GM23248 (cell line): ENCODE measurements at regions not wholly inside any gene's neighbourhood (a gene's known extent, or its start where the extent isn't known, plus 50 kb on each side); places are given as distances from the start of the nearest gene placed in this dataset.

Source experiments
- DNase-seq: peaks from one replicate; pipeline ENCODE4 v3.0.0-alpha.2; 2015
- H2AFZ ChIP-seq: fragments of 200-600 bp; sonication (generic); 2 replicates; pipeline ENCODE4 v1.6.1; 2016; ENCODE audit warnings: antibody characterized with exemption
- H3F3A ChIP-seq: fragments of 200-600 bp; sonication (generic); 2 replicates; pipeline ENCODE4 v1.6.1; 2016; ENCODE audit warnings: mild to moderate bottlenecking, antibody characterized with exemption, mixed run types; ENCODE audit not compliant: insufficient read depth
- H3K27ac ChIP-seq: fragments of 200-600 bp; sonication (generic); 2 replicates; pipeline ENCODE4 v1.5.1; 2016; ENCODE audit warnings: mild to moderate bottlenecking
- H3K27me3 ChIP-seq: fragments of 200-600 bp; sonication (generic); replicated peaks from 2 replicates; pipeline ENCODE4 v1.6.1; 2016; ENCODE audit warnings: mild to moderate bottlenecking; ENCODE audit not compliant: insufficient read depth
- H3K36me3 ChIP-seq: fragments of 200-600 bp; sonication (generic); 2 replicates; pipeline ENCODE4 v1.6.1; 2016; ENCODE audit warnings: low read depth, mild to moderate bottlenecking
- H3K4me1 ChIP-seq: fragments of 200-600 bp; sonication (generic); 2 replicates; pipeline ENCODE4 v1.6.1; 2016; ENCODE audit warnings: mild to moderate bottlenecking; ENCODE audit not compliant: insufficient read depth
- H3K4me2 ChIP-seq: fragments of 200-600 bp; sonication (generic); one replicate; pipeline ENCODE4 v1.6.1; 2016; ENCODE audit warnings: mild to moderate bottlenecking; ENCODE audit not compliant: unreplicated experiment
- H3K4me3 ChIP-seq: fragments of 200-600 bp; sonication (generic); 2 replicates; pipeline ENCODE4 v1.5.1; 2016; ENCODE audit warnings: mild to moderate bottlenecking
- H3K79me2 ChIP-seq: fragments of 200-600 bp; sonication (generic); 2 replicates; pipeline ENCODE4 v1.6.1; 2016; ENCODE audit warnings: mild to moderate bottlenecking; ENCODE audit not compliant: insufficient read depth
- H3K9ac ChIP-seq: fragments of 200-600 bp; sonication (generic); 2 replicates; pipeline ENCODE4 v1.6.1; 2016; ENCODE audit warnings: mild to moderate bottlenecking
- H3K9me2 ChIP-seq: fragments of 200-600 bp; sonication (generic); 2 replicates; pipeline ENCODE4 v1.6.1; 2016; ENCODE audit warnings: mixed run types, mild to moderate bottlenecking, moderate library complexity; ENCODE audit not compliant: insufficient read depth
- H3K9me3 ChIP-seq: fragments of 200-600 bp; sonication (generic); one replicate; pipeline ENCODE4 v1.6.1; 2017; ENCODE audit warnings: low read depth
- H4K20me1 ChIP-seq: fragments of 200-600 bp; sonication (generic); 2 replicates; pipeline ENCODE4 v1.6.0; 2016; ENCODE audit not compliant: insufficient read depth
- EZH2 ChIP-seq: fragments of 200-600 bp; sonication (generic); IDR thresholded peaks from 2 replicates; pipeline ENCODE4 v1.6.1; 2018; ENCODE audit warnings: antibody characterized with exemption, mild to moderate bottlenecking; ENCODE audit not compliant: insufficient read depth, poor library complexity, severe bottlenecking
- EZH2phosphoT487 ChIP-seq: fragments of 200-600 bp; sonication (generic); IDR thresholded peaks from 2 replicates; pipeline ENCODE4 v1.6.1; 2018; ENCODE audit warnings: antibody characterized with exemption, moderate library complexity, mild to moderate bottlenecking, low read depth; ENCODE audit not compliant: insufficient read depth
- WGBS, 2 experiments: methylation state at CpG; one replicate each; pipeline ENCODE4 v1.1.6; 2015 to 2017; ENCODE audit warnings: low lambda C conversion rate in 2 of 2, low coverage in 1 of 2; ENCODE audit errors: missing lambda C conversion rate in 2 of 2; 5-methylcytosine and 5-hydroxymethylcytosine counted together
- in situ Hi-C: fragments of 300-500 bp; cut with MboI; formaldehyde crosslinking; loops from 2 replicates; pipeline ENCODE4 v1.15.0; 2020

DNA sequence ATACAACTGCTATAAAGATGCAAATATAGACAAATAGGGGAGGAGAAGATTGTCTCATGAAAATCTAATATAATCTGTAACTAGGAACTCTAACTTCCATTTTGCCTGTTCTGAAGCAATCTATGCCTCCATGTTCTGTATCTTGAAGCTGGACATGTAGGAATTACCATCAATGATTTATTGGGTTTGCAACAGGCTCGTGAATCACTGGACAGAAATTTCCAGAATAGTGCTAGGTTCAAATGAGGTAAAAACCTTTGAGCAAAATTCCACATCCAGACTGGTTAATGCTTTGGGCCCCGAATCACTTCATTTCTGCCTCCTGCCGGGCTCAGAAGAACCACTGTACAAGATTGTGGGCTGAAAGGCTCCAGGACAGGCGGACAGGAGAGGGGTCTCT, 110.7 kb upstream of the CTTNBP2NL start:
- H3K27ac ChIP-seq = no peak overlapping the region
- WGBS, 2 experiments = 30 to 43% methylated on average over 4 of the region's 4 CpGs
- H3K4me3 ChIP-seq = no peak overlapping the region
- no peak overlapping the region for H2AFZ ChIP-seq
- DNase-seq = no peak
- TF ChIP-seq EZH2 = no peak
- TF ChIP-seq EZH2phosphoT487 = no peak
- H3F3A ChIP-seq = no peaks in the 10 kb centered on the region
- H4K20me1 ChIP-seq = no peaks in the 10 kb centered on the region
- no peaks in the 10 kb centered on the region for H3K36me3 ChIP-seq
- H3K79me2 ChIP-seq = no peaks in the 10 kb centered on the region
- no peaks in the 10 kb centered on the region for H3K4me1 ChIP-seq
- no peak overlapping the region for H3K9ac ChIP-seq
- no peak overlapping the region for H3K4me2 ChIP-seq
- no peaks in the 10 kb centered on the region for H3K9me2 ChIP-seq
- no peaks in the 10 kb centered on the region for H3K27me3 ChIP-seq
- in situ Hi-C loops = no loop called here
- no peaks in the 10 kb centered on the region for H3K9me3 ChIP-seq

DNA sequence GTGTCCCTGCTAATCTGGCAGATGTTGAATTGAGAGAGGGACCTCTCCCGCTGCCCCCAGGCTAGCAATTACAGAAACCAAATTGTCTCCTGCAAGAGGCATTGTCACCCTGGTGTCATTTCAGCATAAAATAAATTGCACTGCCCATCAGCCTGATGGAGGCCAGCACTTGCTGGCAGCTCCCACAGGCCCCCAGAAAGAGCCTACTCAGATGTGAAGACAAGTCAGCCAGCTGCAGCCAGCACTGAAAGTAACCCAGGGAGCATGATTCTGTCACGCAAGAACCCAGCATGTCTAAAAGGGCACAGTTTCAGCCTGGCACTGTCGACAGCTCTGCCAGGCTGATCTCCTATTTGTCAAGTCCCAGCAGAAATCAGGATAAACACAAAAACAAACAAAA, 110.3 kb upstream of the CTTNBP2NL start:
- H3K27me3 ChIP-seq = no peaks in the 10 kb centered on the region
- H3K36me3 ChIP-seq = no peaks in the 10 kb centered on the region
- in situ Hi-C loops = no loop called here
- no peaks in the 10 kb centered on the region for H3K4me1 ChIP-seq
- no peaks in the 10 kb centered on the region for H3K79me2 ChIP-seq
- H2AFZ ChIP-seq = no peak overlapping the region
- H4K20me1 ChIP-seq = no peaks in the 10 kb centered on the region
- WGBS, 2 experiments = 29 to 35% methylated on average over 3 of the region's 3 CpGs
- no peak overlapping the region for H3K4me3 ChIP-seq
- no peaks in the 10 kb centered on the region for H3K9me2 ChIP-seq
- H3K9ac ChIP-seq = no peak overlapping the region
- H3F3A ChIP-seq = no peaks in the 10 kb centered on the region
- no peak overlapping the region for H3K27ac ChIP-seq
- TF ChIP-seq EZH2 (no peak), EZH2phosphoT487 (no peak)
- no peak overlapping the region for H3K4me2 ChIP-seq
- DNase-seq = no peak
- H3K9me3 ChIP-seq = no peaks in the 10 kb centered on the region

DNA sequence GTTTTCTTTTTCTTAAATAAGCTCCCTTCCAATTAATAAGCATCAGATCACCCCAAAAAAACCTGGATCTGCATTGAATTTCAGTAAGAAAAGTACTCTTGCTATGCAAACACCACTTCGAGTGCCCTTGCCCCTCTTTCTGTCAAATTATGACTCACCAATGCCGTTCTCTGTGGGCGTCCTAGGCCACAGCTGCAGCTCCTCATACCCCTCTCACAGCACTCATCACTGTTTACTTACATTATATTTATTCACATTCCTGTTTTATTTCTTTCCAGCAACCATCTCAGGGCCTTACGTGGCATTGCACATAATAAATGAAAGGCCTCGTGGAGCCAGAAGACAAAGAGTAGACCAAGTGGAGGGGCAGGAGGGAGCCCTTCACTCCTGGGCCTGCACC, 99.1 kb upstream of the CTTNBP2NL start:
- 69 to 74% methylated on average over 5 of the region's 5 CpGs for WGBS, 2 experiments
- H3K9ac ChIP-seq = no peak overlapping the region
- no peak for DNase-seq

DNA sequence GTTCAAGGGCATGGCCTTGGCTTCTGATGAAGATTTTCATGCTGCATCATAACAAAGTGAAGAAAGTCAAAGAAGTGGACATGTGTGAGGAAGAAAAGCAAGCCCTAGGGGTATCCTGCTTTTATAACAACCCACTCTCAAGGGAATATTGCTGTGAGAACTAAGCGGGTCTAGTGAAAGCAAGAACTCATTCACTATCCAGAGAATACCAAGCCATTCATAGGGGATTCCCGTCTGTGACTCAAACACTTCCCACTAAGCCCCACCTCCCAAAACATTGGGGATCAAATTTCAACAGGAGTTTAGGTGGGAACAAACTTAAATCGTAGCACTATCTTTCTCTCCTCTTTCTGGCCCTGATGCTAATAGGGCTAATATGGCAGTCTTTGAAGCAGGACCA, 98.5 kb upstream of the CTTNBP2NL start:
- Histone ChIP-seq H3K79me2 (no peaks in the 10 kb centered on the region), H3K4me1 (no peaks in the 10 kb centered on the region), H3K9me2 (no peaks in the 10 kb centered on the region), H3K4me3 (no peak overlapping the region), H3K9me3 (no peaks in the 10 kb centered on the region), H3K36me3 (no peaks in the 10 kb centered on the region), H3F3A (no peaks in the 10 kb centered on the region), H3K9ac (no peak overlapping the region), H2AFZ (no peak overlapping the region), H3K27ac (no peak overlapping the region), H3K27me3 (0 out of 2 replicates have a peak, but pooled peaks cover 7% of the 10 kb centered on the region), H3K4me2 (no peak overlapping the region), H4K20me1 (no peaks in the 10 kb centered on the region)
- DNase-seq = peak; percentile 8
- in situ Hi-C loops = no loop called here
- no peak for TF ChIP-seq EZH2
- TF ChIP-seq EZH2phosphoT487 = no peak
- WGBS, 2 experiments = 15% methylated on average over 3 of the region's 3 CpGs

More for the DNA sequence above, 99.1 kb upstream of the CTTNBP2NL start:
- H3K79me2 ChIP-seq = no peaks in the 10 kb centered on the region
- no peaks in the 10 kb centered on the region for H3K36me3 ChIP-seq
- no peak overlapping the region for H3K4me2 ChIP-seq
- H3K27ac ChIP-seq = no peak overlapping the region
- no peak overlapping the region for H3K4me3 ChIP-seq
- H3K9me2 ChIP-seq = no peaks in the 10 kb centered on the region
- in situ Hi-C loops = no loop called here
- no peak for TF ChIP-seq EZH2
- no peak for TF ChIP-seq EZH2phosphoT487
- H2AFZ ChIP-seq = no peak overlapping the region
- no peaks in the 10 kb centered on the region for H3K4me1 ChIP-seq
- no peaks in the 10 kb centered on the region for H3K9me3 ChIP-seq
- H3K27me3 ChIP-seq = 0 out of 2 replicates have a peak, but pooled peaks cover 7% of the 10 kb centered on the region
- no peaks in the 10 kb centered on the region for H3F3A ChIP-seq
- no peaks in the 10 kb centered on the region for H4K20me1 ChIP-seq

DNA sequence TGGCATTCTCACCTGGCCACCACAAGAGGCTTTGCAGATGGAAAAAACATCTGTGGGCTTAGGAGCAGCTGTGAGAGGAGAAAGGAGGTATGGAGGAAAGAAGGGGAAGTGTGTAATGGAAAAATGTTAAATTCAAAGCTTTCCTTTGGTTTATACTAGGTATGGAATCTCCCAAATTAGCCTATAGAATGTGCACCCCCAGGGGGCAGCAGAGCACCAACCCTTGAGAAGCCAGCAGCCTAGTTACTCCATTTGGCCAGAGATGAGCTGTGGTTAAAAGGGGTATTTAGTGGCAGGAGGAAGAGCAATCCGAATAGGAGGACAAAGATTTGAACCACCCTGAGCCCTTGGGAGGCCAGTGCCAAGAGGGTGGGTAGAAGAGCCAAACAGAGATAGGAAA, 97.5 kb upstream of the CTTNBP2NL start:
- in situ Hi-C loops = no loop called here
- Histone ChIP-seq H3K9me3 (no peaks in the 10 kb centered on the region), H2AFZ (no peak overlapping the region), H3K27ac (no peak overlapping the region), H3K4me2 (no peak overlapping the region), H3K36me3 (no peaks in the 10 kb centered on the region), H3K4me1 (no peaks in the 10 kb centered on the region), H4K20me1 (no peaks in the 10 kb centered on the region), H3K79me2 (no peaks in the 10 kb centered on the region), H3K27me3 (0 out of 2 replicates have a peak, but pooled peaks cover 7% of the 10 kb centered on the region), H3K9ac (no peak overlapping the region), H3K4me3 (no peak overlapping the region), H3K9me2 (no peaks in the 10 kb centered on the region), H3F3A (no peaks in the 10 kb centered on the region)
- DNase-seq = peak; percentile 68
- WGBS, 2 experiments = 0 to 4% methylated on average over 1 of the region's 1 CpG
- TF ChIP-seq EZH2phosphoT487 (no peak), EZH2 (no peak)
